Left colon (tissue), 2 donors: ENCODE measurements at regions not wholly inside any gene's neighbourhood (a gene's known extent, or its start where the extent isn't known, plus 50 kb on each side); places are given as distances from the start of the nearest gene placed in this dataset.

Experiments
- ATAC-seq: fragments of 200-7000 bp; cut with Tn5 transposase; one replicate; pipeline ENCODE4 v1.9.1; 2020; ENCODE audit warnings: mild to moderate bottlenecking, moderate library complexity
- DNase-seq, 2 donors: peaks; one replicate each; pipeline ENCODE4 v3.0.0-alpha.2; 2020
- intact Hi-C, 2 donors: fragments of 100-400 bp; cut with DNase I in 1 of 2; cut with micrococcal nuclease in 1 of 2; formaldehyde crosslinking; loops; one replicate each; pipeline versions ENCODE4 v1.11.2 to v1.14.0; 2022; cut with DNase I, micrococcal nuclease
- donor health status: DM: no; HTN: no; CAD: no.
- donor health status: DM: yes; HTN: yes; CAD: no.

DNA sequence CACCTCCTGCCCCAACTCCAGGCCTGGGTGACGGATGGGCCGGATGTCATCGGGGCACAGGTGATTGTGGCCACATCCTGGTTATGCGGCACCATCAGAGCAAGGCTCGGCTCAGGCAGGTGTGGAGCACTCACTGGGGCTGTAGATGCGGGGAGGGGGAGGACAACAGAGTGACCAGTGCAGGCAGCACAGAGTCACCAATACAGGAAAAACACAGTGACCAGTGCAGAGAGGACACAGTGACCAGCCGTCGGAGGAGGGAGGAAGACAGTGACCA, 209.1 kb downstream of the BRD1 start:
- DNase-seq: no peak
- ATAC-seq: no peak
- intact Hi-C loops: no loop called here

- DNase-seq (no peak), ATAC-seq (no peak)
- intact Hi-C loops: no loop called here
Observed at GRCh38 chr22:49617866-49618676, 209.6 kb downstream of the BRD1 start.

DNA sequence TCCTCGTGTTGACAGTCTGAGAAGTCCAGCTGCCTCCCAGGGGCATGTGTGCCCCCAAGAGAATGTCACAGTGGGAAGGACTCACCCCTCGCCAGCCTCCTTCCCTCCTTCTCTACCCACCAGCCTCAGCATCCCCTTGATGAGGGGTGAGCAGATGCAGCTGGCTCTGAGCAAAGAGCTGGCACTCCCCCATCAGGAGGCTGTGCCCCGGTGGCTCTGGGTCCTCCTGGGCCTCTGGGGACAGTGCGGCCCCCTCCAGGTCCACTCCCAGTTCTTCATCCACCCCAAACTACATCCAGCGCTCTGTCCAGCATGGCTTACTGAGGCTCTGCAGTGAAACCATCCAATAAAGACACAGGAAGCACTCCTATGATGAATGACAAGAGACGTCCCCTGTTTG, 210.4 kb downstream of the BRD1 start:
- intact Hi-C loops: no loop called here
- DNase-seq (no peak), ATAC-seq (no peak)

DNA sequence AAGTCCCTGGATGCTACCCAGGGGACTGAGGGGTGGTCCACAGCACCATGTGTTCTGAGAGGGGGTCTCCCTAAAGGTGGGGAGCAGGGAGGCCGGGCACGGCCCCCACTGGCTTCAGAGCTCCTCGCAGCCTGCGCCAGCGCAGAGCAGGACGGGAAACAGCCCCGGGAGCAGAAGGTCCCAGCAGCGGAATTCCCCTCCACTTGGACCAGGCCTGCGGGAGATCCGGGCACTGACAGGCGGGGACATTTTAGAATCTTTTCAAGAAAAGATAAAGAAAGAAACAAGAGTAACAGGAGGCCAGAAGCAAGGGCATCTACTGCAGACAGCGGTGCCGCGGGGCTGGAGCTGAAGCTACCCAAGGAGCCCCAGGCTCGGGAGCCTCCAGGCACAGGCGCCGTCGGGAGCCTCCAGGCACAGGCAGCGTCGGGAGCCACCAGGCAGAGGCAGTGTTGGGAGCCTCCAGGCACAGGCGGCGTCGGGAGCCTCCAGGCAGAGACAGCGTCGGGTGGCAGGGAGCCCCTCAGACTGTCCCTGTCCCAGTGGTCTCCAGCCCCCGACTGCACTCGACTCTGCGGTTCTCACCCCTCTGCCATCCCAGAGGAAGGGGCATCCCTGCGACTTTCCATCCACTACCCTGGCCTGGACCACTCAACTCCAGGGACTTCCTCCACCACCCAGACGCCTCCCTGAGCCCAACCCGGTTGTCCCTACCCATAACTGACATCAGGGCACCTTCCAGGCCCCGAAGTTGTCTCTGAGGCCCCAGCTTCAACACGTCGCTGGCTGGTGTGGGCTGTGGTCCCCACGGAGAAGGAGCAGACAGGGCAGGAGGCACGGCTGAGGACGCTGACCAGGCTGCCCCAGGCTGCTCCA, 211.1 kb downstream of the BRD1 start:
- ATAC-seq (no peak), DNase-seq (no peak)
- intact Hi-C loops: no loop called here

DNA sequence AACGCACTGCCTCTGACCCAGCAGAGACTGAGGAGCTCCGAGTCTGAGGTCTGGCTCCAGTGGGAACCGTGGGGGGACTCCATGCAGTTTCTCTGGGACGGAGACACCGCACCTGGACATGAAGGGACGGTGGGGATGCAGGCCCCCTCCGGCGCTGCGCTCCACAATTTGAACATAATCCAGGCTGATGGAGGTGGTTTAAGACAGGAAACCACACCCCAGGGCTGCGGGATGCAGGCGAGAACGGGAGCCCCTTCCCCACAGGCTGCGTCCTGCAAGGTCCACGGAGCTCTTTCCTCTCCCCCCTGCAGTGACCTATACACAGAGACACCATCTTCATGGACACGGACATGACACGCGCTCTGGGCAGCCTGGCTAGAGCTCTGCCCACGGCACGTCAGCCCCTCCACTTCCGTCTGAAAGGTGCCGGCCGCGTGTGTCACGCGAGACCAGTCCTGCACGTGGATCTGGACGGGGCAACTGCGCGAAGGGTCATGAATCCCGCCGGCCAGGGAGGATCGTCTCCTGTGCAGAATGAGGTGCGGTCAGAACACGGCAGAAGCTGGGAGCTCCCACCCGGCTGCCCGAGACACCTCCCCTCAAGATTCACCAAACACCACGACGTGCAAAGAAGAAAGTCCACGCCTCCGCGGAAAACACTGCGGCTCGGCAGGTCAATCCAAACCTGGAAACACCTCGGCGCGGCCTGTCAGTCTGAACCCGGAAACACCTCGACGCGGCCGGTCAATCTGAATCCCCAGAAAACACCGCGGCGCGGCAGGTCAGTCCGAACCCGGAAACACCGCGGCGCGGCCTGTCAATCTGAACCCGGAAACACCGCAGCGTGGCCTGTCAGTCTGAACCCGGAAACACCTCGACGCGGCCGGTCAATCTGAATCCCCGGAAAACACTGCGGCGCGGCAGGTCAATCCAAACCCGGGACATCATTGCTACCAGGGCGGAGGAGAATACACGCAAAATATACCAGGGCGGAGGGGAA, 212.4 kb downstream of the BRD1 start:
- ATAC-seq: no peak
- no peak for DNase-seq

GRCh38 chr22:49613511-49614270, 214.0 kb downstream of the BRD1 start:
- ATAC-seq (no peak), DNase-seq (no peak)
- intact Hi-C loops: no loop called here

More for the DNA sequence above, 212.4 kb downstream of the BRD1 start:
- intact Hi-C loops: no loop called here

DNA sequence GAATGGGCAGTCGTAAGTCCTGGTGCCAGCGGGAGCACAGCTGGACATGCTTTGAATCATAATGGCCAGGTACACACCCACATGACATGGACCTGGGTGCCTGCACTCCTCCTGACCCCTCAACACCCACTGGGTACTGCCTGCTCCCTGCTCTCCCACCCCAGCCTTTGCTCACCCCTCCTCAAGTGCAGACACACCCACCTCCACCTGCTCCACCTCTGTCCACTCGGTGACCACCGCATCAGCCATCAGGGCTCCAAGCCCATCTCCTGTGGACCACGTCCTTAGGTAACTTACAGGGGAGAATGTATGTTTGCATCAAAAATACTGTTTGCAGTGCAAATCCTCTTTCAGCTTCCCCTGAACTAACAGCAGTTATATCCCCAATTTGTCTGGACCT, 214.6 kb downstream of the BRD1 start:
- no peak for DNase-seq
- intact Hi-C loops: no loop called here
- no peak for ATAC-seq

- intact Hi-C loops: no loop called here
- ATAC-seq: no peak
- DNase-seq: no peak
Observed at GRCh38 chr22:49609207-49609876, 218.3 kb downstream of the BRD1 start.

DNA sequence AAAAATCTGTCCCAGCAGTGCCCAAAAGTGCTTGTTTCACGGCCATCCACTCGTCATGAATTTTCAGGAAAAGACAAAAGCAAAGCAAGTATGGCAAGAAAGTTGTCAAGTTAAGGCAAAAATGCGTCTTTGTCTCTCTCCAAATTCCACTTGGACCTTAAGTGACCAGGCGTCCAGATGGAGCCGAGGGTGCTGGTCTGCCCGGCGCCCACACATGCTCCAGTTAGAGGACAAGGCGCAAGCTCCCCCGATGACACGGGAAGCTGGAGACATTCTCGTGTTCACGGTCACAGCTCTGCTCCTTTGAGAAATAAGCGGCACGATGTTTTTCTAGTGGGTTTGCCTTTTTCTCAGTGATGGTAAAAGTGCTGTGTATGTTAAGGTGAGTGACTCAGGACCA, 219.0 kb downstream of the BRD1 start:
- intact Hi-C loops: no loop called here
- no peak for DNase-seq

DNA sequence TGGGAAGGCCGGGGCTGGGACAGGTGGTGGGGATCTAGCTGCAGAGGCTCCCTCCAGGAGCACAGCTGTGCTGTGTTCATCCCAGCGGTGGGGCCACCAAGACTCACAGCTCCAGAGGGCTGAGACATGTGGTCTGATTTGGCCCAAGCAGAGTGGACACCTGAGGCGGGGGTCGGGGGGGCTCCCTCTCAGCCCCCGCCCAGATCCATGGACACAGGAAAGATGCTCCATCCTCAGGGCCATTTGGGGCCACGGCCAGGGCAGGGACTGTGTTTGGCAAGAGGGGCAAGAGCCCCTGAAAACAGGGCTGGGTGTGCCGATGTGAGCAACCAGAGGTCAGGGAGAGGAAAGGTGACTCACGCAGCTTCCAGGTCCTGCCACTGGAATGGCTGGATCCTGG, 219.4 kb downstream of the BRD1 start:
- ATAC-seq (no peak), DNase-seq (no peak)
- intact Hi-C loops: no loop called here

More for the DNA sequence above, 219.0 kb downstream of the BRD1 start:
- ATAC-seq: no peak

GRCh38 chr22:49607821-49608220, 219.9 kb downstream of the BRD1 start:
- intact Hi-C loops: no loop called here
- no peak for ATAC-seq
- DNase-seq: no peak

GRCh38 chr22:49606562-49607290, 220.9 kb downstream of the BRD1 start:
- intact Hi-C loops: no loop called here
- DNase-seq (no peak), ATAC-seq (no peak)

- ATAC-seq (no peak), DNase-seq (no peak)
- intact Hi-C loops: no loop called here
Observed at GRCh38 chr22:49604732-49605302, 222.9 kb downstream of the BRD1 start.

DNA sequence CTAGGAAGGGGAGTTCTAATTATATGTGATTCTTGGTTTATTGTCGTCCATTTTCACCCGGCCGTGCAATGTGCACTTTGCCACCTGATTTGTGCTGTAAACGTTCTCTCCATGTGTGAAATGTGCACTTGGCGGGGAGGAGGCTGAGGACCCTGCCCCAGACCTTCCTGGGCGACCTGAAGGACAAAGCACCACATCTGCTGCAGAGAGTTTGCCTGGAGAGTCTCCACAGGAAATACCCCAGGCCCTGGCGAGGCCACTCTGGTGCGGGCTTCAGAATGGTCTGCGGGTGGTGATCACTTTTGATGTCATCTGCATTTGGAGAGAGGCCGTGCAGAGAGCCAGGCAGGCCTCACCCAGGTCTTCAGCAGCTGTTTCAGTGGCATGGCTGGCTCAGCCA, 224.7 kb downstream of the BRD1 start:
- peak in 1 of 2 donors; percentile 19 for DNase-seq
- no peak for ATAC-seq
- intact Hi-C loops: no loop called here

- intact Hi-C loops: no loop called here
- DNase-seq: no peak
Observed at GRCh38 chr22:49602481-49602880, 225.2 kb downstream of the BRD1 start.

GRCh38 chr22:49601614-49602321, 225.9 kb downstream of the BRD1 start:
- DNase-seq (no peak), ATAC-seq (no peak)
- intact Hi-C loops: no loop called here

More at GRCh38 chr22:49602481-49602880, 225.2 kb downstream of the BRD1 start:
- ATAC-seq: no peak
